H1 (cell line): ENCODE measurements at regions not wholly inside any gene's neighbourhood (a gene's known extent, or its start where the extent isn't known, plus 50 kb on each side); places are given as distances from the start of the nearest gene placed in this dataset.

ENCODE experiments used
- CTCF ChIA-PET: fragments of 300-600 bp; sonication (Branson Sonifier 250); formaldehyde crosslinking; loops from one replicate; lab custom pipeline; 2021; ENCODE audit not compliant: partially characterized antibody; lab: Charles Lee
- POLR2A ChIA-PET: fragments of 300-600 bp; sonication (Branson Sonifier 250); formaldehyde crosslinking; loops from one replicate; lab custom pipeline; 2021; ENCODE audit warnings: inconsistent platforms; ENCODE audit not compliant: partially characterized antibody; lab: Charles Lee
- DNase-seq, 2 experiments: peaks; one replicate each; pipeline versions ENCODE4 v3.0.0 to v3.0.0-alpha.2; 2010 to 2022; ENCODE audit warnings: low spot score in 2 of 2, low read depth in 1 of 2, mixed read lengths in 1 of 2
- FAIRE-seq: peaks from 2 replicates; lab custom pipeline; 2011; peaks lifted over from hg19 to GRCh38; lab: Jason Lieb, UNC
- H2AFZ ChIP-seq: 2 replicates; pipeline ENCODE4 v1.8.1; 2012; ENCODE audit warnings: low read length, inconsistent platforms
- H2AK5ac ChIP-seq: 2 replicates; pipeline ENCODE4 v1.6.1; 2013; ENCODE audit warnings: low read depth, low read length
- H2BK120ac ChIP-seq: replicated peaks from 2 replicates; pipeline ENCODE3; 2013; ENCODE audit warnings: low read depth, low read length, inconsistent platforms
- H2BK12ac ChIP-seq: 2 replicates; pipeline ENCODE4 v1.6.1; 2013; ENCODE audit warnings: low read depth, low read length
- H2BK15ac ChIP-seq: 2 replicates; pipeline ENCODE4 v1.6.1; 2013; ENCODE audit warnings: low read length
- H2BK20ac ChIP-seq: 2 replicates; pipeline ENCODE4 v1.6.1; 2013; ENCODE audit warnings: low read length
- H2BK5ac ChIP-seq: 2 replicates; pipeline ENCODE4 v1.6.1; 2013; ENCODE audit warnings: low read depth, low read length
- H3K14ac ChIP-seq: 2 replicates; pipeline ENCODE4 v1.6.1; 2013; ENCODE audit warnings: inconsistent platforms; ENCODE audit not compliant: insufficient read length
- H3K18ac ChIP-seq: 2 replicates; pipeline ENCODE4 v1.6.1; 2013; ENCODE audit warnings: low read length; ENCODE audit errors: extremely low read depth
- H3K23ac ChIP-seq: 2 replicates; pipeline ENCODE4 v1.6.1; 2013; ENCODE audit warnings: inconsistent platforms; ENCODE audit not compliant: insufficient read length
- H3K23me2 ChIP-seq: 2 replicates; pipeline ENCODE4 v1.6.1; 2013; ENCODE audit warnings: low read depth, low read length
- H3K27ac ChIP-seq: 2 replicates; pipeline ENCODE4 v1.6.1; 2011; ENCODE audit warnings: low read depth, low read length, inconsistent platforms
- H3K27me3 ChIP-seq, 4 experiments: replicated peaks in 1 of 4; 1 replicate in 1 of 4; 2 replicates in 3 of 4; pipeline versions ENCODE4 v1.6.1 to v1.8.1; 2011 to 2013; ENCODE audit warnings: low read length in 3 of 4, mild to moderate bottlenecking in 3 of 4, inconsistent platforms in 2 of 4, mixed read lengths in 2 of 4, moderate library complexity in 1 of 4; ENCODE audit not compliant: control insufficient read depth in 3 of 4, insufficient read depth in 3 of 4; ENCODE audit errors: extremely low read depth in 1 of 4
- H3K36me3 ChIP-seq, 4 experiments: 2 replicates each; pipeline versions ENCODE4 v1.6.1 to v1.8.1; 2011 to 2013; ENCODE audit warnings: mild to moderate bottlenecking in 4 of 4, low read length in 3 of 4, moderate library complexity in 2 of 4, control low read depth in 1 of 4, inconsistent platforms in 1 of 4; ENCODE audit not compliant: insufficient read depth in 4 of 4, control insufficient read depth in 2 of 4
- H3K4ac ChIP-seq: replicated peaks from 2 replicates; pipeline ENCODE3; 2013; ENCODE audit warnings: low read length, low read depth, mixed read lengths, inconsistent platforms; ENCODE audit not compliant: insufficient read length
- H3K4me1 ChIP-seq, 4 experiments: replicated peaks in 1 of 4; 1 replicate in 1 of 4; 2 replicates in 3 of 4; pipeline versions ENCODE4 v1.6.1 to v1.8.1; 2011 to 2013; ENCODE audit warnings: low read length in 3 of 4, inconsistent platforms in 2 of 4, mixed read lengths in 1 of 4; ENCODE audit not compliant: insufficient read depth in 4 of 4, control insufficient read depth in 3 of 4
- H3K4me2 ChIP-seq, 2 experiments: 2 replicates each; pipeline versions ENCODE4 v1.6.1 to v1.8.1; 2011 to 2013; ENCODE audit warnings: low read depth in 2 of 2, low read length in 2 of 2, control low read depth in 1 of 2, inconsistent platforms in 1 of 2, mild to moderate bottlenecking in 1 of 2; ENCODE audit not compliant: insufficient read depth in 1 of 2
- H3K4me3 ChIP-seq, 4 experiments: fragments of 200-600, 300-600 bp in 1 of 4; sonication (generic), shearing (Covaris generic), sonication (Bioruptor Twin) in 1 of 4; 2 replicates each; pipeline versions ENCODE4 v1.5.1 to v1.8.1; 2011 to 2016; ENCODE audit warnings: low read length in 4 of 4, low read depth in 3 of 4, control low read depth in 2 of 4, inconsistent platforms in 2 of 4, mild to moderate bottlenecking in 2 of 4, mixed read lengths in 1 of 4, moderate library complexity in 1 of 4; ENCODE audit not compliant: insufficient read depth in 2 of 4; ENCODE audit errors: extremely low read depth in 1 of 4
- H3K56ac ChIP-seq: replicated peaks from 2 replicates; pipeline ENCODE3; 2013; ENCODE audit warnings: low read depth, mild to moderate bottlenecking, mixed read lengths, low read length, inconsistent platforms; ENCODE audit not compliant: insufficient read length
- H3K79me1 ChIP-seq: 2 replicates; pipeline ENCODE4 v1.6.1; 2013; ENCODE audit warnings: low read depth, low read length, control low read depth
- H3K79me2 ChIP-seq, 2 experiments: 2 replicates each; pipeline versions ENCODE4 v1.6.1 to v1.8.1; 2012 to 2013; ENCODE audit warnings: low read length in 2 of 2, mild to moderate bottlenecking in 2 of 2, inconsistent platforms in 1 of 2; ENCODE audit not compliant: insufficient read depth in 2 of 2, control insufficient read depth in 1 of 2
- H3K9ac ChIP-seq, 4 experiments: replicated peaks in 1 of 4; 1 replicate in 1 of 4; 2 replicates in 3 of 4; pipeline versions ENCODE4 v1.6.1 to v1.8.1; 2011 to 2013; ENCODE audit warnings: low read depth in 3 of 4, low read length in 3 of 4, control low read depth in 2 of 4, mild to moderate bottlenecking in 2 of 4, moderate library complexity in 2 of 4, inconsistent platforms in 1 of 4; ENCODE audit errors: extremely low read depth in 1 of 4
- H3K9me3 ChIP-seq, 2 experiments: 2 replicates each; pipeline versions ENCODE4 v1.6.1 to v1.8.1; 2012 to 2013; ENCODE audit warnings: mild to moderate bottlenecking in 2 of 2, moderate library complexity in 2 of 2, control low read depth in 1 of 2, inconsistent platforms in 1 of 2, low read depth in 1 of 2, low read length in 1 of 2, mixed read lengths in 1 of 2; ENCODE audit not compliant: insufficient read depth in 2 of 2
- H4K20me1 ChIP-seq, 2 experiments: replicated peaks in 1 of 2; 2 replicates each; pipeline versions ENCODE3 to v1.8.1; 2011 to 2013; ENCODE audit warnings: inconsistent platforms in 2 of 2, low read length in 2 of 2, mild to moderate bottlenecking in 1 of 2; ENCODE audit not compliant: insufficient read depth in 2 of 2, control insufficient read depth in 1 of 2
- H4K5ac ChIP-seq: 2 replicates; pipeline ENCODE4 v1.6.1; 2013; ENCODE audit warnings: low read length, low read depth, mixed read lengths, inconsistent platforms; ENCODE audit not compliant: insufficient read length
- H4K8ac ChIP-seq: 2 replicates; pipeline ENCODE4 v1.8.0; 2013; ENCODE audit warnings: mild to moderate bottlenecking, moderate library complexity, low read length, inconsistent platforms; ENCODE audit not compliant: insufficient read depth; ENCODE audit errors: extremely low read depth
- H4K91ac ChIP-seq: replicated peaks from 2 replicates; pipeline ENCODE3; 2013; ENCODE audit warnings: low read length, mixed read lengths, inconsistent platforms; ENCODE audit not compliant: insufficient read length
- POLR2AphosphoS5 ChIP-seq: IDR thresholded peaks from 2 replicates; pipeline ENCODE4 v1.6.1; 2011; ENCODE audit warnings: low read depth, low read length
- RBBP5 ChIP-seq: IDR thresholded peaks from 2 replicates; pipeline ENCODE4 v1.7.1; 2012; ENCODE audit warnings: low read depth, mild to moderate bottlenecking, inconsistent platforms, low read length, moderate library complexity, borderline replicate concordance
- SUZ12 ChIP-seq: fragments of 200-600 bp; sonication (generic); IDR thresholded peaks from 2 replicates; pipeline ENCODE4 v1.6.1; 2012; ENCODE audit warnings: mild to moderate bottlenecking, inconsistent platforms, low read length, moderate library complexity, mixed read lengths
- WGBS, 2 experiments: shearing (Covaris generic) in 1 of 2; methylation state at CpG; one replicate each; pipeline versions ENCODE4 v1.1.6 to v1.1.7; 2013 to 2015; ENCODE audit warnings: low lambda C conversion rate in 2 of 2, mixed read lengths in 2 of 2, inconsistent platforms in 1 of 2, low coverage in 1 of 2, missing lambda C conversion rate in 1 of 2; ENCODE audit not compliant: insufficient replicate concordance in 2 of 2, insufficient coverage in 1 of 2, insufficient read length in 1 of 2; ENCODE audit errors: extremely low coverage in 1 of 2, missing lambda C conversion rate in 1 of 2; 5-methylcytosine and 5-hydroxymethylcytosine counted together

GRCh38 chr5:71903808-71904207 is 184.7 kb downstream of the CARTPT start:
- H3K4ac ChIP-seq = no peak overlapping the region
- H3K4me2 ChIP-seq = no peak overlapping the region
- no peak for TF ChIP-seq POLR2AphosphoS5
- no peak for TF ChIP-seq SUZ12
- TF ChIP-seq RBBP5 = no peak
- TF ChIP-seq, all 59 proteins: peak for 0
- Histone ChIP-seq H4K8ac (no peak overlapping the region), H4K20me1 (no peaks in the 10 kb centered on the region), H2AK5ac (no peak overlapping the region), H3K23me2 (no peaks in the 10 kb centered on the region; the same call in 1 of the 2 replicates), H3K27me3 (no peaks in the 10 kb centered on the region), H3K79me2 (no peaks in the 10 kb centered on the region), H3K27ac (no peak overlapping the region), H3K56ac (no peak overlapping the region), H2BK5ac (no peak overlapping the region), H3K4me3 (no peak overlapping the region), H2BK15ac (no peak overlapping the region), H3K36me3 (no peaks in the 10 kb centered on the region; a peak in 1 of 8 replicates), H3K14ac (no peak overlapping the region), H2BK120ac (no peak overlapping the region), H2BK12ac (no peak overlapping the region), H3K18ac (no peak overlapping the region), H2AFZ (no peak overlapping the region), H3K79me1 (no peaks in the 10 kb centered on the region), H3K23ac (no peak overlapping the region), H4K91ac (no peak overlapping the region), H3K9ac (no peak overlapping the region), H3K4me1 (peaks cover 0 to 2% (median 1%) of the 10 kb centered on the region in 4 experiments; a peak in 1 of 7 replicates), H4K5ac (no peak overlapping the region), H3K9me3 (0 out of 4 replicates have a peak, but pooled peaks cover 0 to 2% of the 10 kb centered on the region in 2 experiments), H2BK20ac (no peak overlapping the region)
- ChIA-PET POLR2A (no interaction called here), CTCF (interaction anchor here (0.6 to 1.2 kb wide), 4 partner anchors 18 to 185 kb away, joined by 3 read pairs; partner anchors contain the start of gene CARTPT)
- DNase-seq = no peak
- 68% methylated on average over 2 of the region's 2 CpGs; no CpG with 5 or more reads in 1 of the 2 experiments for WGBS, 2 experiments
- no peak for FAIRE-seq
